Hepatic stellate cell (primary cell): ENCODE measurements at regions not wholly inside any gene's neighbourhood (a gene's known extent, or its start where the extent isn't known, plus 50 kb on each side); places are given as distances from the start of the nearest gene placed in this dataset.

Experiments
- DNase-seq: peaks from one replicate; pipeline ENCODE4 v3.0.0; 2011; ENCODE audit warnings: low spot score

DNA sequence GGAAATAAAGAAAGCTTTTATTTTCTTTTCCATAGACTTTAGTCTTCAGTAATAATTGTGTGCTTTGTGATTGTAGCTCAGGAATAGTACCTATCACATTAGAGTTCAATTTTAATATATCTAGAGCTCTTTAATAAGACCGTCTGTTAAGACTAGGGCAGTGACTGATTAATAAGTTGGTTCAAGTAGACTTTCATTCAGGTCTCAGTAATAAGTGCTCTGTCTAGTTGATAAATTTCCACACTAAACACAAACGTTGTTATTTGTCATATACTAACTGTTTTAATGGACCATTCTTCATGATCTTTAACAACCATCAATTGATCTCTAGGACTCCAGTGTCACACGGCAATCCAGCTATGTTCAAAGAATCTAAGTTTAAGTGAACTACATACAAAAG is 474.5 kb upstream of the ADGRL2 start:
- DNase-seq = no peak

DNA sequence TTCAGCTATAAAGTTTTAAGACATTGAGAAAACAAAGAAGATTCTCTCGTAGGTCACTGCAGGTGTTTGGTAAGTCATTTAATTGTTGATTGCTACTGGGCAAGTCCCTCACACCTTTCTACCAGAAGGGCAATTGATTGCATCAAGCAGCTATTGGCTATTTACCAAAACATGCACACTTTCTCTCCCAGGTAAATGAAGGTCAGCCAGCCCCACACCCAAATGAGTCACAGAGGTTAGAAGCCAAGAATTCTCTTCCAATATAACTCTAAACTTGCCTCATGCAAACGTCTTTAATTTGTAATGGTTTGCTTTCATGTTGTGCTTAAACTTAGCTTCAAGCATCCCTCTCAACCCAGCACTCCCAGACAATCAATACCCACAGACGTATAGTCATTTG is 475.3 kb upstream of the ADGRL2 start:
- no peak for DNase-seq

DNA sequence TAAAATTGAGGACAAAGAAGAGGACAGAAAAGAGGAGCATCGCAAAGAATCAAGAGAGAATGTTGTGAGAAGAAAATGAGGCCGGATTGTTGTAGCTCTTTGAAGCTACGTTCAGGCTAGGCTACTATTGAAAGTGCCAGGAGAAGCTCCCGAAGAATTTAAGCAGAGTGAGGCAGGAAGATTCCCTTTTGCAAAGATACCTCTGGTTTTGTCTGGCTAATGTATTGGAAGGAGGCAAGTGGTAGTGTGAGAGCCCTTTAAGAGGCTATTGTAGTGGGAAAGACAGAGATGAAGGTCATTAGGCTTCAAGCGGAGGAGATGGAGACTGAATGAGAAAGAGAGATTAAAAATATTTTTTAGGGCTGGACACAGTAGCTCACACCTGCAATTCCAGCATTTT is 476.9 kb upstream of the ADGRL2 start:
- DNase-seq = no peak

DNA sequence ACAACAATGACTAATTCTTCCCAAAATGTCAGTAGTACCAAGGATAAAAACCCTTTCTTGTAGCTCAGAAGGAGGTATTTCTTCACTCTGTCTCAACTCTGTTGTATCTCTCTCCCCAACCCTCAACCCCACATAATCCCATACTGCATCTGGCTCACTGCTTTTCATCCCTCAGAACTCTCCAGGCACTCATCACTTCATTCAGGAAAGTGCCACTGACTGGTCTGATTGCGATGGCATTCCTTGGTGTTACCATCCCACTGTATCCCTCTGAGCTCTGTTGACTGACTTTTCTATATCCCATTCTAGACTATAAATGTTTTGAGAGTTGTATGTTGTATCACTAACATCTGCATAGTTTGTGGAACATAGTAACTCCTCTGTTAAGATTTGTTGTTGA is 483.5 kb upstream of the ADGRL2 start:
- DNase-seq = no peak

DNA sequence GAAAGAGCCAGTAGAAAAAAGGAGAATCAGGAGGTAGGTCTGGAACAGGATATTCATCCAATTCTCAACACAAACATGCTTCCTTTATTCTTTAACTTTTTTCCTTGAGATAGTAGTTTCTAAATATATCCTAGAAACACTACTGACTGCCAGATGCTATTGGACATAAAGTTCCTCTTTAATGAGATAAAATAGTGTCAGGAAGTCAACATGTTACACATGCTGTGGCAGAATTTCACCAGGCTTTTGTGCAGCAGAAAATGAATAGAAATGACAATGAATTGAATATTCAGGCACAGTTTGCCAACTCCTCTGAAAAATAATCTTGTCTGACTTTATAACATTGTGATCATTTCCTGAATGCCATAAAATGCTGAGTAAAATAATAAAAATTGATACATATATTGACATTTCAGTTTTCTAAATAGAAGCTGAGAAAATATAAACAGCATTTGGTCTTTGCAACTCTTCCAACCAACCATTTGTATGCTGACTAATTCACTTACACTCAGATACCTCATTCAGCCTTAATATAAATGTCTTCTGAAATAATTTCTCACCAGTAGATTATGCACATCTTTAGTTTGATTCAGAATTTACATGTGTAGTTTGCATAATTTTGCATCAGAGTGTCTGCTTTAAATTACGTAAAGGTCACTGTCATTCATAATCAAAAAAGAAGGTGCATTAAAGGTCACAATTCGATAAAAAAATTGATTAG is 486.1 kb upstream of the ADGRL2 start:
- no peak for DNase-seq

DNA sequence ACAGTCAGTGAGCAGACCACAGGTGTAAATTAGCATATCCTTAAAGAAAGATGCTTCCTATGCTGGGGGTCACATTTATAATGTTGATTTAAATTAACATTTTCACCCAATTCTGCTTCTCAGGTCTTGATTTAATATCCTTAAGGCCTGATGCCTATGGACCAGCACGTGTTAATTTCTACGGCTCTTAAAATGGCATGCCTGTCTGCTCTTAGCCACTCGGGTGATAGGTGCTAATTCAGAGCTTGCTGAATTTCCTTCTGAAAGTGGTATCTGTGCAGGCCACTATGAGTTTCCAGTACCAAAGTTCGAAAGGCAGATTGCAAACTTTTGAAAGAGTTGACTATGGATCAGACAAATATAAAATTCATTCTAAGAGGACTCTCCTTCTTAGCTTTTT is 487.4 kb upstream of the ADGRL2 start:
- DNase-seq = no peak

DNA sequence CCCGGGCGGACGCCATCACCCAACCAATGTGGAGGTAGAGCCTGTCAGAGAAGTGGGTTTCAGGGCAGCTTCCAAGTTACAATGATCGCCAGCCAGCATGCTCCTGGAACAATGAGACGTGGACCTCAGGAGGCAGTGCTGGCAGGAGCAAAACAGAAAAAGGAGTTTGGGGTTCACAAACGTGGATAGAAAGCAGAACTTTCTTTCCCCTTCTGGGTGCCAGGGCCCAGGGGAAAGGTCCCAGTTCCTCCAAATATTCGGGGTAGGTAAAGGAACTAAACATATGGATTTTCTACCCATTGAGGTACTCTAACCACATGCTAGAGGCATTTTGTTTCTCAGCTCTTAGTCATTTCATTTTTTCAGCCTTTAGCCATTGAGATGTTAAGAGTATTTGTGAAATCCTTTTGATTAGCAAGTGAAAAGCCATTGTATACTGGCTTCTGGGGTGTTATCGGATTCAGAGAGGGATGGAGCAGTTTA is 488.4 kb upstream of the ADGRL2 start:
- no peak for DNase-seq

DNA sequence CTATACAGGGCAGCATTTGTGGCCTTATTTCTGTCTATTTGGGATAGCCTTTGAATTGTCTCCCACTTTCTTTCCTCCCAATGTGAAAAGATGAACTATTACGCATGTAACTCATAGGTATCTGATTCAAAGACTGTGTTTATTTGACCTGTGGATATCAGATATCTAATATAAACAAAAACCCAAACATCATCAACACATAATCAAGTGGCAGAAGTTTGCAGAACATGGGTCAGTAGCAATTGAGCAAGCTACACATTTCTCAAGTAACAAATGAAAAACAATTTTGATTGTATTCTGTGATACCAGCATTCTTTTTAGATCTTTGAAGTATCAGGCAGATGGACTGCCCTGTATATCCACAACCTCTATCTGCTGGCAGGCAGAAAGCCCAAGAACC is 490.5 kb upstream of the ADGRL2 start:
- DNase-seq = no peak

DNA sequence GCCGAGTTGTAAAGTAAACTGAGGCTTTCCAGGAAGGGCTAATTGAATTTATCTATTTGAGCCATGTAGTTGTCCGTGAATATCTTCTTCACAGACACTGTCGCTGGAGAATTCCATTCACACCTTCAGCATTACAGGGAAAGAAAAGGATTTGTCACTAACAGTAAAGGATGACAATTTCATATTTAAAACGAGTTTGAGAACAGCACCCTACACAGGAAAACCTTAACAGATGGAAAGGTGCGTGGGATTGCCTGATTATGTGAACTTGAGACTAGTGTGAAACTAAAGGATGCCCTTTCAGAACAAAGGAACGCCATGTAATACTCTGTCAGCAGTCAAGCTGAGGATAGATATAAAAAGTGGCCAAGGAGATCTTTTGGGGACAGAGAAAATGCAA is 492.5 kb upstream of the ADGRL2 start:
- no peak for DNase-seq

DNA sequence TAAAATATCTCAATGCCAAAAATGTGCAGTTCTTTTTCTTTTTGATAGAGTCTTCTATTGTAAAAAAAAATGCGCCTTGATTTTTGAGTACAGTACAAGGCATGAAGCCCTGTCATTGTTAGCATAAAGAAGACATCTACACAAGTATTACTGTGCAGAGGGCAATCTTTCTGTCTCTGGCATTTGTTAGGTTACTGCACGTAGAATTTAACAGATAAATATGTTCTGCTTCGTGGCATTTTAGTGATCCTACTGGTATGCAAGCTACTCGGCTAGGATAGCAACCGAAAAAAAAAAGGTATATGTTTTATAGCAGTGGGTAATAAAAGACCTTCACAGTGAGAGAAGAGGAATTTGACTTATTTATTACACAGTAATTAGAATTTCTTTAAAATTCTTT is 492.9 kb upstream of the ADGRL2 start:
- DNase-seq = no peak

DNA sequence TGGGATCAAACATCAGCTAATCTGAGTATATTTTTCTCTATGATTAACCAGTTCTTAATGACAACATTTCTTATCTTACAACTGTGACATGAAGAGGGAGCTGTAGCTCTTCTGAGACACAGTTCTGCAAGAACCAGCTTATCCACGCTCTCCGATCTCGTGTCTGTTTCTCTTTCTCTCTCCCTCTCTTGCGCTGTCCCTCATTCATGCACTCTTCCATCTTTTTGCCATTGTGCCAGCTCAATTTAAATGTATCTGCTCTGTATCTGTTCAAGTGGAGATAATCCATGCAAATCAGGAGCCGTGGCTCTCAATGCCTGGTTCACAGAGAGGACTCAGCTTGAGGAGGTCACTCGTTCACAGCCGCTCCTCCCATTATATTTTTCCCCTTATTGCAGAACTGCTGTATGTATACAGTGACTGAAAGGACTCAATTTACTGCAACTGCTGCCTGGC is 494.7 kb upstream of the ADGRL2 start:
- DNase-seq = peak; percentile 14

DNA sequence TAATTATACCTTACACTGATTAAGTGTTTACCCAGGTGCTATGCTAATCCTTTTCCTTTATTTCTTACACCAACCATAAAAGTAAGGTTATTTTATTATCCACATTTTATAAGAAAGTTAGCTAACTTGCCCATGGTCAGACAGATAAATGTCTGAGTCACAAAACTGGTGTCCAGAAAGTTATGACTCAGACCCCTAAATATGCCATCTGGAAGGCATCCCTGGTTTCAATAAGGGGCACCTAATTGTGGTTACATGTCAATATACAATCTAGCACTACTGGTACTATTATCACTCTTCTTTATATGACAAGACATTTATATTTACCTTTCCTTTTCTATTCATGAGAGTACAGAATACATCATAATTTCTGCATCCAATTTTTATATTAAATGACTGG is 496.5 kb upstream of the ADGRL2 start:
- DNase-seq = peak; percentile 27

DNA sequence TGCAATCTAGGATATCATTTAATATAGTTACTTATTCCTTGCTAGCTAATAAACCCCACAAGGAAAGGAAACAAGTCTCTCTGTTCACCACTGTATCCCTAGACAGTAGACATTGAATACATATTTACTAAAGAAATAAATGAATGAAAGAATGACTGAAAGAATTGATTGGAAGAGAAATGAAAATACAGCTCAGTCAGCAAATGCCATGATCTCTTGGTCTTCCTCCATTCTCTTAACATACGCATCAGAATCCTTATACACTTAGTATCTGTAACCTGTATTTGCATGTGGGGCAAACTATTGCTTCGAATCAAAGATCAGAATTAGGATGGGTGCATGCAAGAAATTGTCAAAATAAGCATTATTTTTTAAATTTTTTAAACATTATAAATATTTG is 500.8 kb upstream of the ADGRL2 start:
- no peak for DNase-seq

DNA sequence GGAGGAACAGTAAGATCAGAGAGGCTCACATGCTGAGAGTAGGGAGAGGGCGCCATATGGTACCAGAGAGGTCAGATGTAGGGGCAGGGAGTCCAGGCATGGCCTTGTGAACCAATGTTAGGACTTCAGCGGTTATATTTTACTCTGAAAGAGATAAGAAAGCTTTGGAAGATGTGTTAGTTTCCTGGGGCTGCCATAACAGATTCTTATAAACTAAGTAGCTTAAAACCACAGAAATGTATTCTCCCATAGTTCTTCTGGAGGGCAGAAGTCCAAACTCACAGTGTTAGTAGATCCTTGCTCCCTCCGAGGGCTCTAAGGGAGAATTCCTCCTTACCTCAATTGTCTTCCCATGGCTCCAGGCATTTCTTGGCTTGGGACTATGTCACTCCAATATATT is 502.5 kb upstream of the ADGRL2 start:
- no peak for DNase-seq

DNA sequence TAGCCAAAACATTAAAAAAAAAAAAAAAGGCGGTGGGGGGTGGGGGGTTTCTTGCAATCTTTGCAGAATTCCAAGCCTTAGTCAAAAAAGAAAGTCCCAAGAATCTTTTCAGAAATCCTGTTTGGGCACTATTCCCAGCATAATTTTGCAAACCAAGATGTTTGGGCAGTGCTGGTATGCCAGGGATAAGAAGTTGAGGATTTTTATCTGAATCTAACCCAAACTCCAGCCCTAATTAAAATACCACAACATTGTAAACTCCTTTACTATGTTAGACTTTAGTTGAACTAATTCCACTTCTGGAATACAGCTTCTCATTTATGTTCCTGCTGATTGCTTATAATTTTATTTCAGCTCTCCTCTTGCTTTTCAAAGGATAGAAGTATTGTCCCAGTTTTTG is 504.1 kb upstream of the ADGRL2 start:
- no peak for DNase-seq

DNA sequence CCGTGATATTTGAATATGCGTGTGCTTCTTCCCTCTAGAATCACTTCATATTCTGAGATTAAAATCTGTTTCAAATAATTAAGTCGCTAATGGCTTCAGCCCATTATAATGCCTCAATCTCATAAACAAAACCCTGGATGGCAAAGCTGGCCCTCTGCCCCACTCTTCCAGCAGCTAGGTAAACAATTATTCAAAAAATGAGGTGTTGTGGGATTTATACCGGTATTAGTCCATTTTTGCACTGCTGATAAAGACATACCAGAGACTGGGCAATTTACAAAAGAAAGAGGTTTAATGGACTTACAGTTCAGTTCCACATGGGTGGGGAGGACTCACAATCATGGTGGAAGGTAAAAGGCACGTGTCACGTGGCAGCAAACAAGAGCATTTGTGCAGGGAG is 510.4 kb upstream of the ADGRL2 start:
- no peak for DNase-seq

DNA sequence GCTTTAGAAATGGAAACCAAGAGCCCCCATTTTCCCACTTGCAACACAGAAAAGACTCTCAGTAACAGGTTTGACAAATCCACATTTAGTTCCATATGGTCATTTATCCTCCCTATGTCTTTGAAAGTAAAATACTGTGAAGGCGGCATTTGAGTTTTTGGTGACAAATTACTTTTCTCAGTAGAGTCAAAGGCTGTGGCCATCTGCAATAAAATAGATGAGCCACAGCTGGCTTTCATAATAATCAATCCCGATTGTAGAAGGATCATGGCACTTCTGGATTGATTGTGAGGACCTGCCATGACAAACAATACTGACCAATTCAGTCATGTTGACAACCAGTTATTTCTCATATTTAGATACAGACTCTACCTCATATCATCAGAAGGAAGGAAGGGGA is 512.0 kb upstream of the ADGRL2 start:
- DNase-seq = no peak

DNA sequence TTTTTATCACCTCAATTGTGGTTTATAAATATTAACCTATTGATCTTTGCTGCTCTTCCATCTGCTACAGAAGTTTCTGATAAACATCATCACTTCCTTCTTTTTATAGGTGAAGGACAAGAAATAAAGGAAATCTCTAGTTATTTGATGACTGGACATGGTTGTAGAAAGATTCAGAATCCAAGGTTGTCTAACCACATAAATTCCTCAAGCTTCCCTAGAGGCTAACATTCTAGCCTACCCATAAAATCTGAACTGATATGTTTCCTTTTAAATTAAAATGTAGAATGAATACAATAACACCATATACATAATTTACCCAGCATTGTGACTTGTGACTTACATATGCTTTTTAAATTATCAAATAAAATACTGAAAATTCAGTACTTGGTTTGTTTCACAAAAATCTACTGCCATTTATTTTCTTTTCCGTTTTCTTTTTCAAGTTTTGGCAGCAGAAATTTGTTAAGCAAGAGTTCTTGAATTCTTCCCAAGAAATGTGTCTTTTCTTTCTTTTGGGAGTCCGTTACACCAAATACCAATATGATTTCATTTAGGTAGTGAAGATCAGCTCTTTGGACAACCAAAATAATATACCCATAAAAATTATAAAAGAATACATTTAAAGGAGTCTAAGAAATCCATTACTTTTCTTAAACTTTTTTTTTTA is 513.2 kb upstream of the ADGRL2 start:
- DNase-seq = no peak

DNA sequence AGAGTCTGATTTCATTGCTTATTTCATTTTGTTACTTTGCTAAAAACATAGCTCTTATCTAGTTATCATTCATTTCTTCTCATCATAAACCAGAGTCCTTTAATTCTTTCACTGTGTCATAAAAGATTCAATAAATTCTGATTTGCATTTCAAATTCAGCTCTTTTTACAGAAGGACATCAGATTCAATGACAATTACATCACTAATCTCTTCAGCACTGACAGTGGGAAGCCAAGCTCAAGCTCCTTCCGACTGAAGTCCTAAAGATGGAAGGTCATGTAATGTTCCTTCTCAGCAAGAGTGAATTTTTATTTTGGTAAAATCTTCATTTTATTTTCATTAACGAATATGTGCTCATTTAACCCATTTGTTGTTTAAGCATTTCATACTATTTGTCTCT is 530.7 kb upstream of the ADGRL2 start:
- DNase-seq = no peak

DNA sequence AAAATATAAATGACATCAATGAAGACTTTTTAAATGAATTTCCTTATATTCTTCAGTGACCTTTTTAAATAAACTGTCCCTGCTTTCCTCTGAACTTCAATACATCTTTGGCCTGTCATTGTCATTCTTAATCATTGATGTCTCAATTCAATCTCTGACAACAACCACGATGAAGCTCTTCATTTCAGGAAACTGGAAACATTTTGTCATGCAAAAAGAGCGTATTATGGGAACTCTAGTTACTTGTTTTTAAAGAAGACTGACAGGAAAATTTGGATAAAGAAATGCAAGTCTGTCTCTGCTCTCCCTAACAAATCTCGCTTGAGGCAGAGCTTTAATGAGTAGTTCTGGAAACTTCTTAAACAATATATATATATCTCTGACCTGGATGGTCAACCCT is 535.8 kb upstream of the ADGRL2 start:
- DNase-seq = no peak

DNA sequence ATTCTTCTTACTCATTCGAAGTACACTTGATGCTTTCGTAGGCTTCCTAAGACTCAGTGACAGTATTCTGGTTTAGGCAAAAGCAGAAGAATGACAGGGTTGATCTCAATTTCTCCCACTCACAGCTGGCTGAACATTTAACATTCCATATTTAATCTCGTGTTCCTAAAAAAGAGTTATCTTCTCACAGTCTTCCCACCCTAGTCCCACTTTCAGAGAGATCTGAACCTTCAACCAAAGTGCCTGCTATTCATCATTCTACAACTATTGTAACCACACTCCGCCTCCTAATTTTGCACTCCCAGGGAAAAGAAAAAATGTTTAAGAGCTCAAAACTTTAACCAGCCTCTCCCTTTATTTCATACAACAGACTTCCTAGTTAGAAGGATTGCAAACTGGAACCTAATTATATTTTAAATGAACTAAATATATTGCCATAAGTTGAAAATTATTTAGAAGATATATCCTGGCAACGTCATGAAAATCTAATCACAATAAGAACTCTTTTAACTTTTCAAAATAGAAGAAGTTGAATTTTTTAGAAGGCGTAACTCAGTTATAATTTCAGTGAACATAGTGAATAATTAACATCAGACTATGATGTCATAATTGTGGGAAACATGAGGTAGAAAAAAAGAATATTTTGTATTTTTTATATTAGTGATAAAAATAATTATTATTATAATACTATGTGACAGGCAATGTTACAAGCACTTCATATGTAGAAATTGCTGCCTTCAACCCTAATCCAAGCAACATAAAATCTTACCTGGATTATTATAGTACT is 540.9 kb upstream of the ADGRL2 start:
- DNase-seq = no peak

DNA sequence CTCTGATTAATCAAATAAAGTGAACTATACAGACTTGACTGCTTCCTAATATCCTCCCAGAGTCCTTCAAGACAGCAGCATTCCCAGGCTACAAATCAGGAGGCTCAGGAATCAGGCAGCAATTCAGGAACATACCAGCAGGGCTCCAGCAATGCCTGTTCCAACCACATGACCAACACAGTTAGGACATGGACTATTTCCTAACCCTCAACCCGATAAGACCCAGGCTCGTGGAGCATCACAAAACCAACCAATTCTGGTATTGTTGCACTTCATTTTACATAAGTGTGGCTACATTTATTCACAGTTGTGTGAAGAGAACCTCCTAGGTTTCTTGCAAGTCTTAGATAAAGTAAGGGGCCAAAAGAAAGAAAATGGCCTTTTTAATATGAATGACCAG is 546.2 kb upstream of the ADGRL2 start:
- no peak for DNase-seq

DNA sequence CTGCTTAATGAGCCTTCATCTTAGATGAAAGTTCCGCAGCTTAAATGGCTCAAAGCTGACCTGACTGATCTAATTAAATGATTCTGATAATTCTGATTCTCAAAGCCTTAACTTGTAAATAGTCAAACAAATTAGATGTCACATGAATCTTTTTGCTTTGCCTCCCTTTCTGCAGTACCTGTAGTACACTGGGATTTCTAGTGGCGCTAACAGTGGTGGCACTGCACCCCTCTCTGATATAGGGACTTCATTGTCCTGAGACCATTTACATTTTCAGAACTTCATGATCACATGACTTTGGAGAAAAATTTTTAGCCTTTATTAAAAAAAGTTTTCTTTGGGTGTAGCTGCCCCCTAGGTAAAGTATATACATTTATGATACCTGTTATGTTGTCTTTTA is 546.7 kb upstream of the ADGRL2 start:
- DNase-seq = no peak
